COLO668 (cell line): ENCODE measurements at regions not wholly inside any gene's neighbourhood (a gene's known extent, or its start where the extent isn't known, plus 50 kb on each side); places are given as distances from the start of the nearest gene placed in this dataset.
"Not testable (repeated sequence)": the region's sequence is repeated elsewhere in the genome, so short reads cannot be mapped to it uniquely, and the experiment has no call there.

ENCODE experiments used
- DNase-seq: peaks from one replicate; lab custom pipeline; 2025; ENCODE audit not compliant: unreplicated experiment; lab: John Stamatoyannopoulos, UW

DNA sequence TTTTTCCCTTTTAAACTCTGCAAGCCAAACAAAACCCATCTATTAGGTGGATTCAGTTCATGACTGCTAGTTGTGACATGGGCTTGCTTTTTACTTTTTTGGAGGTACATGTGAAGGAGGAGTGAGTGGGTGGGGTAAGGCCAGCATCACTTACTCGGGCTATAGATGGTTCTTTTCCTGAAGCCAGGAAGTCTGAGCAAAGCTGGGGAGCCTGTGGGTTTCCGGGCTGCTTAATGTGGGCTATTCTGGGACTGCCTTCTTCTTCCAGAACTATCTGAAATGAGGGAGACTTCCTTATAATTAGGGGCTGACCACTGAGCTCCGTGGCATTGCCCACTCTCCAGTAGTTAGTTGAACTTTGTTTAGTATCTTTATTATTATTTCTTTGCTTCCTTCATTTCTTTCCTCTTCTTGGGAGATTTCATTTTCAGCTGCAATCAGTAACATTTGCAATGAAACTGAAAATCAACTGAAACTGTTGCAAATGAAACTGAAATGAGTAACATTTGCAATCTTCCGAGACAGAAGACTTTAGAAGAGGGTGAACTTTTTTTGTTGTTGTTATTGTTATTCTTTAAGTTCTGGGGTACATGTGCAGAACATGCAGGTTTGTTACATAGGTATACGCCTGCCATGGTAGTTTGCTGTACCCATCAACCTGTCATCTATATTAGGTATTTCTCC lies 204.9 kb downstream of the LRRC70 start:
- no peak for DNase-seq

- no peak for DNase-seq
Observed at GRCh38 chr5:62780888-62781287, 202.3 kb downstream of the LRRC70 start.

GRCh38 chr5:62780230-62780629 lies 201.6 kb downstream of the LRRC70 start:
- DNase-seq, result no peak

GRCh38 chr5:62779010-62779422 lies 200.4 kb downstream of the LRRC70 start:
- DNase-seq, result no peak

DNA sequence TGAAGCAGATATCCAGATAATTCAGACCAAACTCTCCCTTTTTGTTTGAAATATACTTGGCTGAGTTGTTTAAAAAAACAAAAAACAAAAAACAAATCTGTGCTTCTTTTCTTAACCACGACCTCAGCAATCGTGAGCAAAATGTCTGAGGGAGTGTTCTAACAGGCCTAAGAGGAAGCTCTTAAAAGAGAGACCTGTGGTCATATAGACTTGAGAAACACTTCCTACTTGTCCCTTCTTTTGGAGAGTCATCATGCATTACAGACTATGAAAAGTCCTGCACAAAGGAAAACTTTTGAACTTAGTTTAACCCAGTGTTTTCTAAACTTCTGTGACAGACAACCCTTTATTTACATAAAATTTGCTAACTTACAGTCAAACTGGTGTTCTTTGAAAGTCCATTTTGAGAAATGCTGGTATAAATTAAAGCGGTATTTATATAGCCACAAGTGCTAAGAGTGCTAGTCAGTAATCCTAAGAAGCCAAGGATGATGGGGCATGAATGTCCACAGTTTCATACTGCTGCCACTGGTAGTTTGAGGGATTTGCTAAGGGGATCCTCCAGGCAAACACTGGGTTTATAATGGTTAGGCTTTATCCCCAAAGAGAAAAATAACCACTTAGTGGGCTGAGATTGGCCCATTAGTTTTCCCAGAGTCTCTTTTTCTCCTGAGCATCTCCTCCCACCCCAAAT lies 199.8 kb downstream of the LRRC70 start:
- no peak for DNase-seq

- not testable (repeated sequence) for DNase-seq
Observed at GRCh38 chr5:62777081-62777480, 198.5 kb downstream of the LRRC70 start.

DNA sequence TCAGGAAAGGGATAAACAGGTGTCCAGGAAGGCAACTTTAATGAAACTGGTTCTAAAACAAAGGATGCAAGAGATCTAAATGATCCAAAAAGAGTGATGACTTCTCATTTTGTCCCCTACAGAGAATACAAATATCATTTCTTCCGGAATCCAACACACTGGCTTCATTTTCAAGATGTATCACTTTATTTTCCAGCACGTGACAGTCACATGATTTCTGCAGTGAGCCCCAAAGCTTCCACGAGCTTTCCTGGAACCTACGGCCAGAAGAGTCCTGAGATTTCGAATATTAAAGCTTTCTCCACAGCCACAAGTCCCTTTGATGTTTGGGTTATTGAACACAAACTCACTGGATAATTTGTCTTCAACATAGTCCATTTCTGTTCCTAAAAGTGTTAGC lies 198.0 kb downstream of the LRRC70 start:
- DNase-seq, result not testable (repeated sequence)

DNA sequence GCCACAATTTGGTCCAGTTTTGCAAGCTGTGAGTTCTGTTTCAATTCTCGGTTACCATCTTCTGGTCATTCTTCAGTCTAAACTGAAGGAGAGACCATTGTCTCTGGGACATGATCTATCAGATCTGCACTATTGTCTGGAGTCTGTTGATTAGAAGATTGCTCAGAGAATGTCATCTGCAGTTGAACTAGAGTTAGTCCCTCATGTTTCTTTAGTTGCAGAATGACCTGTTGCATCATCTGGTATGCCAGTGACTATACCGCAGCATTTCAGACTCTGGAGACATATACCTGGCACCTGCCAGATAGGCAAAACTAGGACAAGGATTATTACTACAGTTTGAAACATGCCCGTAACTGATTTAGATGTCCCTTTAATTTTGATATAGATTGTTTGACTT lies 194.8 kb downstream of the LRRC70 start:
- no peak for DNase-seq

DNA sequence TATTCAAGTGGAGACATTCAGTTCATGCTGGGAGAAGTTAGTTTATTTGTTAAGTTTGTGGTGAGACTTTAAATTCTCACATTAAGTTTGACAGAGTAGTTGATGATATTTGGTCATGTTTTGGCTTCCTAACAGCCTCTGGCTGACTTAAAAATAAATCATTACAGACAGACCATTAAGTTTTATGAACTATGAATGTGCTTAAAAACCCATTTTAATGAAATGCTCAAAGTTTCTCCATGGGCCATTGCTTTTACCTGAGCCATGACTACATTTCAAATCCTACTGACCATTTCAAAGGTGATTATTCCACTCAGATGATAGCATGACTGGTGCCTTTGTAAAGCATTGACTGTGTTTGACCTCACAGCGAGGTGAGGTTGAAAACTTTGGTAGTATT lies 192.7 kb downstream of the LRRC70 start:
- DNase-seq, result no peak

- DNase-seq, result no peak
Observed at GRCh38 chr5:62767650-62768049, 189.0 kb downstream of the LRRC70 start.

DNA sequence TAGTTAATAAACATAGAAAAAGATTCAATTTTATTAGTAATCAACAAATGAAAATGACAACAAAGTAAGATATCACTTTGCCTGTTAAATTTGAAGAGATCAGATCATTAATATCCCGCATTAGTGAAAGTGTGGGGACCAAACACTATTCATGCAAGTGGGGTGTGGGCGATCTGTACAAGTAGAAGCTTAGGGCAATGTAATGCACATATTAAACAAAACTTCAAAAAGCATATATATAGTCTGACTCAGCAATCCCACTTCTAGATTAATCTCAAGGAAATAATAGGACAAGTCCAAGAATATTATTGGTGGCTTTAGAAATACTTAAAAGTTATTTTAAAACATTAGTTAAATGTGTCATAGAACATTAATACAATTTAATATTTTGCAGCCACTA lies 188.5 kb downstream of the LRRC70 start:
- no peak for DNase-seq

DNA sequence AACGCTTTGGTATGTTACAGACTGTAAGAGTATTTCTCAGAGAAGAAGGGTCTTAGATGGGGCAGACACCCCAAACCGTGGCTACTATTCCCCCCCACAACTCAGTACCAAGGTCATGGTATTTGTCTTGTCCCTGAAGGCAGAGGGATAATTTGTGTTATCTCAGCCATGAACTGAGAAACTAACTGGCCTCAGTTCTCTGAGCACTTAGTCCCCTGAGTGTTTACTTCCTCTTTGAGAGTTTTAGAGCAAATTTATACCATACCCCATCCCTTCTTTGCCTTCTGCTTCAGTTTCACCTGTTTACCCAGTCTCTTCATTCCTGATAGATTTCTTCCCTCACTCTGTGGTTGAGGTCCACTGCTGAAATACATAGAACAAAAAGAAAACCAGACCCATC lies 183.9 kb downstream of the LRRC70 start:
- DNase-seq, result no peak

DNA sequence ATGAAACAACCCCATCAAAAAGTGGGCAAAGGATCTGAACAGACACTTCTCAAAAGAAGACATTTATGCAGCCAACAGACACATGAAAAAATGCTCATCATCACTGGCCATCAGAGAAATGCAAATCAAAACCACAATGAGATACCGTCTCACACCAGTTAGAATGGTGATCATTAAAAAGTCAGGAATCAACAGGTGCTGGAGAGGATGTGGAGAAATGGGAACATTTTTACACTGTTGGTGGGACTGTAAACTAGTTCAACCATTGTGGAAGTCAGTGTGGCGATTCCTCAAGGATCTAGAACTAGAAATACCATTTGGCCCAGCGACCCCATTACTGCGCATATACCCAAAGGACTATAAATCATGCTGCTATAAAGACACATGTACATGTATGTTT lies 179.1 kb downstream of the LRRC70 start:
- not testable (repeated sequence) for DNase-seq

- DNase-seq, result not testable (repeated sequence)
Observed at GRCh38 chr5:62752998-62753367, 174.4 kb downstream of the LRRC70 start.

DNA sequence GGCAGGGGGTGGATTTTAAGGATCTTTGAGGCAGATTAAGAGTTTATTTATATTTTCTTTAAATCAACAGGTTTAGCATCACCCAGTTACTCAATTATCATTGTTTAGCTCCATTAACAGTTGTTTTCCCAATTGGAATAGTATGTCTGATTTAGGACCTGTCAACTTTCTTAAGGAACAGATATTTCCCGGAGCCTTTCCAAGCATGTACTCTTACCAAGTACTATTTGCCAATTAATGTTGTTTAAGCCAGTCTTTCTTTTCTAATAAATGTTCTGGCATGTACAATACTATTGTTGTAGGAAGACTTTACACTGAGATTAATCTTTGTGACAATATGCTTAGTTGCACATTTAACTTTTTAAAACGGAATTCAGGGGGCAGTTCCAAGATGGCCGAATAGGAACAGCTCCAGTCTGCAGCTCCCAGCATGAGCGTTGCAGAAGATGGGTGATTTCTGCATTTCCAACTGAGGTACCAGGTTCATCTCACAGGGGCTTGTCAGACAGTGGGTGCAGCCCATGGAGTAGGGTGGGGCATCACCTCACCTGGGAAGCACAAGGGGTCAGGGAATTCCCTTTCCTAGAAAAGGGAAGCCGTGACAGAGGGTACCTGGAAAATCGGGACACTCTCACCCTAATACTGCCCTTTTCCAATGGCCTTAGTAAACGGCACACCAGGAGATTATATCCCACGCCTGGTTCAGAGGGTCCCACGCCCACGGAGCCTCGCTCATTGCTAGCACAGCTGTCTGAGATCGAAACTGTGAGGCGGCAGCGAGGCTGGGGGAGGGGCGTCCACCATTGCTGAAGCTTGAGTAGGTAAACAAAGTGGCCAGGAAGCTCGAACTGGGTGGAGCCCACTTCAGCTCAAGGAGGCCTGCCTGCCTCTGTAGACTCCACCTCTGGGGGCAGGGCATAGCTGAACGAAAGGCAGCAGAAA lies 173.7 kb downstream of the LRRC70 start:
- DNase-seq, result not testable (repeated sequence)

DNA sequence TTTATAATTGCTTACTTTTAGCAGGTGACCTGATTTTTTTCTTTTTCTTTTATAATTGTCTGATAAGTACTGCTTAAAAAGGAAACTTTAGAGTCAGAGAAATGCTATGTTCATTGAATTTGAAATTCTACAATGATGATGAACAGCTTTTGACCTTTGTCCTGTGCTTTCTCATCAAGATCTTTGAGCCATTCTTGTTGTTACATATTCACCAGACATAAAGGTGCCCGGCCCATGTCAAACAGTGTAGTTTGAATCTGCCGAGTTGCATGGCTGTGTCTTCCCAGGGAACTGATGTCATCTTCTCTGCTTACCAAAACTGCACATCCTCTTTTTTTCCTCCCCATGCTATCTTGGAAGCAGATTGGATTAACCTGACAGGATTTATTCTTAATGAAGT lies 163.6 kb downstream of the LRRC70 start:
- DNase-seq, result no peak

- no peak for DNase-seq
Observed at GRCh38 chr5:62741761-62742160, 163.1 kb downstream of the LRRC70 start.

DNA sequence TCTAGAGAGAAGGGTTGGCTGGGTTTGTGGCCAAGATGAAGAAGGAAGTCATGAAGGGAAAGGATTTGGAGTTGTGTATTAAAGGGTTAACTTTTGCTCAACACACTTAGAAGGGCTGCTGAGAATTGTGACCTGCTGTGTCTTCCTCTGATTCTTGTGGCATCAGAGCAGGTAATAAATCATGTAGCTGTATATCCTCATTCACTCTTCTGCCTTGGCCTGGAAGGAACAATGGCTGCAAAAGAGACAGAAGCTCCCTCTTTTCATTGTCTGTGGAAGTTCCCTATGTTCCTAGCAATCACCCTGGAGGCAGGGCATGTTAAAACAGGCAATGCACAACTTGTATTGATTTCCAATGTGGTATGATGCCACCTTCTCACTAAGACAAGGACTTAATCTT lies 159.1 kb downstream of the LRRC70 start:
- no peak for DNase-seq

DNA sequence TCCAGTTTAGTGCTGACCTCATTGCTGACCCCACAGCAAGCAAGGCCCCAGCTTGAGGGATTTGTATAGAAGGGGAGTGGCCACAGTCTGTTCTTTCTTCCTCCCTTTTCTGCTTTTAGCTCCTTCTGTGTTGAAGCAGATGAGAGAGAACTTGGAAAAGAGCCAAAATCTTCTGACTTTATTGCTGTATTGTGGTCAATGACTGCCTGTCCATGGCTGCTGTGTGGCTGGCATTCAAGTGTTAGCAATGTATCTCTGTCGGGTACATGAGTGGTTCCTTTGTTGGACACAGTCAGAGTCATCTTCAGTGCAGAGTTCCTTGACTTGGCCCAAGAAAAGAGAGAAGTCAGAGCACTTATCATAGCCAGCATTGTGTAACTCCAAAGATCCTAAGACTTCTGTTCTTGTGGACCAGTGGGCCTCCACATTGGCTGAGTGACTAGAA lies 154.1 kb downstream of the LRRC70 start:
- no peak for DNase-seq

DNA sequence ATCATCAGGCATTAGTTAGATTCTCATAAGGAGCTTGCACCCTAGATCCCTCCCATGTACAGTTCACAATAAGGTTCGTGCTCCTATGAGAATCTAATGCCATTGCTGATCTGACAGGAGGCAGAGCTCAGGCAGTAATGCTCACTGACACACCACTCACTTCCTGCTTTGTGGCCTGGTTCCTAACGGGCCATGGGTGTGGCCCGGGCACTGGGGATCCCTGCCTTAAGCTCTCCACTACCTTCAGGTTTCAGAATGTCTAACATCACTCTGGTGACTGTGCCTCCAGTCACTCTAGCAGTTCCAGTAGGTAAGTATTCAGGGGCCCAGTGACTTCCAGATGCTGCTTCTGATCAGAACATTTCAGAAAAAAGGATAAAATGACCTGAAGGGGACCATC lies 152.4 kb downstream of the LRRC70 start:
- no peak for DNase-seq

GRCh38 chr5:62729675-62730074 lies 151.1 kb downstream of the LRRC70 start:
- no peak for DNase-seq

GRCh38 chr5:62727861-62728260 lies 149.2 kb downstream of the LRRC70 start:
- no peak for DNase-seq
